Adrenal gland (tissue), 9 donors: ENCODE measurements at regions not wholly inside any gene's neighbourhood (a gene's known extent, or its start where the extent isn't known, plus 50 kb on each side); places are given as distances from the start of the nearest gene placed in this dataset.
A peak's percentile ranks its signal among the peaks of the same experiment; 100 is the strongest.

Source experiments
- DNase-seq, 7 donors: peaks; one replicate each; pipeline ENCODE4 v3.0.0-alpha.2; 2019 to 2020
- H3K27ac ChIP-seq, 5 donors: fragments of 200-600 bp; sonication (generic) in 4 of 5; 1 replicate in 3 of 5; 2 replicates in 2 of 5; pipeline versions ENCODE4 v1.5.1 to v1.8.0; 2016 to 2020; ENCODE audit warnings: mild to moderate bottlenecking in 1 of 5
- H3K27me3 ChIP-seq: fragments of 200-600 bp; 2 replicates; pipeline ENCODE4 v1.8.0; 2021
- H3K36me3 ChIP-seq, 2 donors: fragments of 200-600 bp; replicated peaks in 1 of 2; 1 replicate in 1 of 2; 2 replicates in 1 of 2; pipeline versions ENCODE4 v1.5.1 to v1.8.0; 2018 to 2022
- H3K4me1 ChIP-seq, 2 donors: fragments of 200-600 bp; replicated peaks in 1 of 2; 1 replicate in 1 of 2; 2 replicates in 1 of 2; pipeline versions ENCODE4 v1.5.1 to v1.8.0; 2018 to 2021
- H3K4me3 ChIP-seq, 4 donors: fragments of 200-600 bp; sonication (generic) in 3 of 4; one replicate each; pipeline ENCODE4 v1.5.1; 2016 to 2018
- H3K9me3 ChIP-seq, 3 donors: fragments of 200-600 bp; sonication (generic) in 1 of 3; replicated peaks in 1 of 3; 1 replicate in 2 of 3; 2 replicates in 1 of 3; pipeline versions ENCODE4 v1.5.1 to v1.8.0; 2016 to 2021
- POLR2A ChIP-seq, 2 donors: fragments of 450-650 bp; IDR thresholded peaks; one replicate each; pipeline ENCODE4 v1.6.1; 2017; ENCODE audit warnings: antibody characterized with exemption in 2 of 2, mild to moderate bottlenecking in 2 of 2, moderate library complexity in 1 of 2
- WGBS, 4 donors: extraction: QIAGEN DNeasy Blood & Tissue Kit in 2 of 4; methylation state at CpG; one replicate each; pipeline versions ENCODE4 v1.1.5 to v1.1.7; 2013 to 2017; 5-methylcytosine and 5-hydroxymethylcytosine counted together
- intact Hi-C, 2 donors: fragments of 100-400 bp; cut with DNase I; formaldehyde crosslinking; loops; one replicate each; pipeline versions ENCODE4 v1.14.1 to v1.15.0; 2022 to 2023
- TF ChIP-seq, protein P1 (sequence below), 6 experiments: fragments of 450-650 bp in 4 of 6; fragments of 200-600 bp in 2 of 6; sonication (generic) in 1 of 6; IDR thresholded peaks; 1 replicate in 5 of 6; 2 replicates in 1 of 6; pipeline versions ENCODE4 v1.5.1 to v1.8.0; 2016 to 2021; ENCODE audit warnings: antibody characterized with exemption in 6 of 6, mild to moderate bottlenecking in 2 of 6, moderate library complexity in 1 of 6
- donor health status: healthy with polysubstance abuse.
- donor health status: Bipolar disorder and iron deficiency.
- donor health status: DM: yes; HTN: yes; CAD: no.
- donor health status: DM: no; HTN: no; CAD: no.
- donor health status: DM: no; HTN: no; CAD: no.

DNA sequence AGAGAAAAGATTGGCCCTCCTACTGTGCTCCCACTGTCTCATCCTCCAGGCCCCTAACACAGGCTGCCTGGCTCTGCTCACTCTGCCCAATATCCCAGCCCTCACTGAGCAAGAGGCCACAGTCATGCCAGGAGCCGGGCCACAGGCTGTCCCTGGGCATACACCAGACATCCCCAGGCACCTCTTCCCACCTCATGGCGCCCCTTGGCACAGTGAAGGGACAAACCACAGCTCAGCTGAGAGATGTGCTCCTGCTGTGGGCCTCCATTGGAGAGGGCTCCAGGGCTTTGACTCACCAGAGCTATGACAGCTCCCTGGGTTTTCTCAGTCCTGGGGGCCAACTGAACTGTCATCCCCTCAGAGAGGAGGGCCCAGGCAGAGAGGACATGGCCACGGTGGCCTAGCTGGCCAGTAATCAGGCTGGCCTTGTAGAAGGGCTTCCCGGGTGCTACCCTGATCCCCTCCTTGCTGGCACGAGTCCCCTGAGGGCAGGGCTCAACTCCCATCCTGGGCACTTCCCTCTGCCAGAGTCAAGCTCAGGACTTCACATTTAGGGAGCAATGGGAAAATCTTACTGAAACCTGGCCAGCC, 220.9 kb downstream of the TUBA3C start:
- H3K36me3 ChIP-seq = no peaks in the 10 kb centered on the region
- 62 to 72% (median 67%) methylated on average over 3 to 5 of the region's 5 CpGs; no CpG with 5 or more reads in 1 of the 4 donors for WGBS, 4 donors
- intact Hi-C loops = no loop called here
- H3K9me3 ChIP-seq = no peaks in the 10 kb centered on the region
- H3K4me3 ChIP-seq = no peak overlapping the region
- no peak for TF ChIP-seq POLR2A (IDR thresholded peaks at IDR 0.05)
- TF ChIP-seq, protein P1, sequence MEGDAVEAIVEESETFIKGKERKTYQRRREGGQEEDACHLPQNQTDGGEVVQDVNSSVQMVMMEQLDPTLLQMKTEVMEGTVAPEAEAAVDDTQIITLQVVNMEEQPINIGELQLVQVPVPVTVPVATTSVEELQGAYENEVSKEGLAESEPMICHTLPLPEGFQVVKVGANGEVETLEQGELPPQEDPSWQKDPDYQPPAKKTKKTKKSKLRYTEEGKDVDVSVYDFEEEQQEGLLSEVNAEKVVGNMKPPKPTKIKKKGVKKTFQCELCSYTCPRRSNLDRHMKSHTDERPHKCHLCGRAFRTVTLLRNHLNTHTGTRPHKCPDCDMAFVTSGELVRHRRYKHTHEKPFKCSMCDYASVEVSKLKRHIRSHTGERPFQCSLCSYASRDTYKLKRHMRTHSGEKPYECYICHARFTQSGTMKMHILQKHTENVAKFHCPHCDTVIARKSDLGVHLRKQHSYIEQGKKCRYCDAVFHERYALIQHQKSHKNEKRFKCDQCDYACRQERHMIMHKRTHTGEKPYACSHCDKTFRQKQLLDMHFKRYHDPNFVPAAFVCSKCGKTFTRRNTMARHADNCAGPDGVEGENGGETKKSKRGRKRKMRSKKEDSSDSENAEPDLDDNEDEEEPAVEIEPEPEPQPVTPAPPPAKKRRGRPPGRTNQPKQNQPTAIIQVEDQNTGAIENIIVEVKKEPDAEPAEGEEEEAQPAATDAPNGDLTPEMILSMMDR (IDR thresholded peaks at IDR 0.05) = no peak
- no peaks in the 10 kb centered on the region for H3K27me3 ChIP-seq
- no peak for DNase-seq
- no peak overlapping the region for H3K27ac ChIP-seq
- H3K4me1 ChIP-seq = no peaks in the 10 kb centered on the region

- Histone ChIP-seq H3K27me3 (no peaks in the 10 kb centered on the region), H3K4me1 (no peaks in the 10 kb centered on the region), H3K36me3 (no peaks in the 10 kb centered on the region), H3K9me3 (no peaks in the 10 kb centered on the region), H3K4me3 (no peak overlapping the region), H3K27ac (no peak overlapping the region)
- DNase-seq = no peak
- 76 to 86% (median 82%) methylated on average over 6 of the region's 6 CpGs for WGBS, 4 donors
- intact Hi-C loops = no loop called here
- TF ChIP-seq, protein P1 (IDR thresholded peaks at IDR 0.05) = no peak
- no peak for TF ChIP-seq POLR2A (IDR thresholded peaks at IDR 0.05)
Observed at GRCh38 chr13:18959996-18960395, 221.6 kb downstream of the TUBA3C start.

DNA sequence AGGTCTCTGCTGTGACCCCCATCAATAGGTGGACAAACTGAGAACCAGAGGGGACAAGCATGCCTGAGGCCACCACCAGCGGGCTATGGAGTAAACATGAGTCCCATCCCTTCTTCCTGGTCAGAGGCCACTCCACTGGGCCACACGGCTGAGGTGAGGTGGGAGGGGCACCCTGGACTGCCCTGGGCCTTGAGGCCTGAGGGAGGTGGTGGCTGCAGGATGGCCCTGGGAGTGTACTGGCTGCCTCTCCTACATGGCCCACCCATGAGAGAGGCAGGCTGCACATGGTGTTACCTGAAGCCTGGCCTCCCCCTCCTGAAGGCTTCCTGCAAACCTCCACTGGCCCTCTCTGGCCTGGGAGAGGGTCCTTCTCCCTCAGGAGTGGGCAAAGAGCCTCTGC, 222.4 kb downstream of the TUBA3C start:
- H3K4me1 ChIP-seq = no peaks in the 10 kb centered on the region
- H3K27me3 ChIP-seq = no peaks in the 10 kb centered on the region
- DNase-seq = no peak
- 60 to 78% (median 72%) methylated on average over 1 to 2 of the region's 2 CpGs; no CpG with 5 or more reads in 1 of the 4 donors for WGBS, 4 donors
- no peaks in the 10 kb centered on the region for H3K36me3 ChIP-seq
- TF ChIP-seq POLR2A (IDR thresholded peaks at IDR 0.05) = no peak
- TF ChIP-seq, protein P1 (IDR thresholded peaks at IDR 0.05) = no peak
- H3K4me3 ChIP-seq = no peak overlapping the region
- H3K9me3 ChIP-seq = no peaks in the 10 kb centered on the region
- intact Hi-C loops = no loop called here
- H3K27ac ChIP-seq = no peak overlapping the region

DNA sequence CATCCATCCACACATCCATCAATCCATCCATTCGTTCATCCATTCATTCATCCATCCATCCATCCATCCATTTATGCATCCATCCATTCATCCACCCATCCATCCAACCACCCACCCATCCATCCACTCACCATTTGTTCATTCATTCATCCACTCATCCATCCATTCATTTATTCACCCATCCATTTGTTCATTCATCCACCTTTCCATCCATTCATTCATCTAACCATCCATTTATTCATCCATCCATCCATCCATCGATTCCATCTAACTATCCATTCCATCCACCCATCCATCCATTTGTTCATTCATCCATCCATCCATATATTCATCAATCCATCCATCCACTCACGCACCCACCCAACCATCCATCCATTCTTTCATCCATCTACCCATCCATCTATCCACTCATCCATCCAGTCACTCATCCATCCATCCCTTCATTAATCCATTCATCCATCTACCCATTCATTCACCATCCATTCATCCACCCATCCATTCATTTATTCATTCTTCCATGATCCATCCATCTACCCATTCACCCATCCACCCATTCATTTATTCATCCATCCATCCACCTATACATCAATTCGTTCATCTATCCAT, 225.0 kb downstream of the TUBA3C start:
- no peak overlapping the region for H3K27ac ChIP-seq
- no peaks in the 10 kb centered on the region for H3K4me1 ChIP-seq
- intact Hi-C loops = no loop called here
- H3K36me3 ChIP-seq = no peaks in the 10 kb centered on the region
- H3K9me3 ChIP-seq = no peaks in the 10 kb centered on the region
- no peak for TF ChIP-seq POLR2A (IDR thresholded peaks at IDR 0.05)
- TF ChIP-seq, protein P1 (IDR thresholded peaks at IDR 0.05) = no peak
- DNase-seq = no peak
- peak overlapping the region in 1 of 4 donors; percentile 6 for H3K4me3 ChIP-seq
- WGBS, 4 donors = 70 to 72% (median 71%) methylated on average over 4 of the region's 4 CpGs
- H3K27me3 ChIP-seq = no peaks in the 10 kb centered on the region
